D721Med (cell line): ENCODE measurements at regions not wholly inside any gene's neighbourhood (a gene's known extent, or its start where the extent isn't known, plus 50 kb on each side); places are given as distances from the start of the nearest gene placed in this dataset.

Source experiments
- DNase-seq: peaks from one replicate; pipeline ENCODE4 v3.0.0; 2011; ENCODE audit warnings: low spot score; ENCODE audit not compliant: insufficient read length
- FAIRE-seq: peaks from 2 replicates; lab custom pipeline; 2011; peaks lifted over from hg19 to GRCh38; lab: Jason Lieb, UNC
- TF ChIP-seq, protein P1 (sequence below): IDR thresholded peaks from 2 replicates; pipeline ENCODE4 v1.5.1; 2012; ENCODE audit warnings: mild to moderate bottlenecking, control low read depth; ENCODE audit not compliant: insufficient read depth; ENCODE audit errors: missing control alignments

DNA sequence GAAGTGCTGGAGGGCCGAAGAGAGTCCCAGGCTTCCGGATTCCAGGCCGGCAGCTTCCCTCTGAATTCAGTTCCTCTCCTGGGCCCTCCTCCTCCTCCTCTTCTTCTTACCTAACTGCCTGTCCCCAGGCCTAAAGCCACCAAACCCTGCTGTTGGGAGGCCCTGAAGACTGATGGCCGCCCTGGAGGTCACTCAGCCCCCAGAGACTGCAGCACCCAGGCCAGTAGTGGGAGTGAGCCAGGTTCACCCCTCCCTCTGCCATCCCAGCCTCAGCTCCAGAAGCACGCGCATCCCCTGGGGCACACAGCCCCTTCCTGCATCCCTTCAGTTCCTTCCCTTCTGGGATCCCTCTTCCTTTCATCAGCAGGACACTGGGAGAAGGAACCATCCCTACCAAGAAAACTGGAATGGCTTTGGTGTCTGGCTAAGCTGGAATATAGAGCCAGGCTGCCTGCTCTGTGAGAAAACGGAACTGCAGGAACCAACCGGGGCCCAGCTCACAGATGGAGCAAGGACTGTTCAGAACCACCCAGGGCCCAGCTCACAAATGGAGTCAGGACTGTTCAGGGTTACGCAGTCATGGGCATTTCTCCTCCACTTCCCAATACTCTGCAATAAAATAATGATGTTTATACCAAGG is 127.4 kb downstream of the NDUFA10 start:
- TF ChIP-seq, protein P1, sequence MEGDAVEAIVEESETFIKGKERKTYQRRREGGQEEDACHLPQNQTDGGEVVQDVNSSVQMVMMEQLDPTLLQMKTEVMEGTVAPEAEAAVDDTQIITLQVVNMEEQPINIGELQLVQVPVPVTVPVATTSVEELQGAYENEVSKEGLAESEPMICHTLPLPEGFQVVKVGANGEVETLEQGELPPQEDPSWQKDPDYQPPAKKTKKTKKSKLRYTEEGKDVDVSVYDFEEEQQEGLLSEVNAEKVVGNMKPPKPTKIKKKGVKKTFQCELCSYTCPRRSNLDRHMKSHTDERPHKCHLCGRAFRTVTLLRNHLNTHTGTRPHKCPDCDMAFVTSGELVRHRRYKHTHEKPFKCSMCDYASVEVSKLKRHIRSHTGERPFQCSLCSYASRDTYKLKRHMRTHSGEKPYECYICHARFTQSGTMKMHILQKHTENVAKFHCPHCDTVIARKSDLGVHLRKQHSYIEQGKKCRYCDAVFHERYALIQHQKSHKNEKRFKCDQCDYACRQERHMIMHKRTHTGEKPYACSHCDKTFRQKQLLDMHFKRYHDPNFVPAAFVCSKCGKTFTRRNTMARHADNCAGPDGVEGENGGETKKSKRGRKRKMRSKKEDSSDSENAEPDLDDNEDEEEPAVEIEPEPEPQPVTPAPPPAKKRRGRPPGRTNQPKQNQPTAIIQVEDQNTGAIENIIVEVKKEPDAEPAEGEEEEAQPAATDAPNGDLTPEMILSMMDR, result no peak
- FAIRE-seq, result no peak
- no peak for DNase-seq

DNA sequence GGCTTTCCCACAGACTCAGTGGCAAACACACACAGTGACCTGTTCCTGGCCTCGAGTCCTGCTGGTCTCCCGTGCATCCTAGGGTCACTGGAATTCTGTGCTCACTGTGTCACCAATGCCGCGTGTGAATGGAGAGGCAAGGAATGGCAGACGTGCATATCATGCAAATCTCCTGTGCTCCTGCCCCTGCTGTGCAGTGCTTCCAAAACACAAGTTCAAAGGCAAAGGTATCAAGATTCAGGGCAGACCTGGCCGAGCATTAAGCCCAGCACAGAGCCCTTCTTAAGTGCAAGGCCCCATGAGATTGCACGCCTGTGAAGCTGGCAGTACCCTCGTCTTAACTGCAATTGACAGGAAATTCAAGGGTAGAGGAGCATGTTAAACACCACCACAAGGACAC is 129.1 kb downstream of the NDUFA10 start:
- TF ChIP-seq, protein P1, result no peak
- no peak for FAIRE-seq
- DNase-seq, result no peak

DNA sequence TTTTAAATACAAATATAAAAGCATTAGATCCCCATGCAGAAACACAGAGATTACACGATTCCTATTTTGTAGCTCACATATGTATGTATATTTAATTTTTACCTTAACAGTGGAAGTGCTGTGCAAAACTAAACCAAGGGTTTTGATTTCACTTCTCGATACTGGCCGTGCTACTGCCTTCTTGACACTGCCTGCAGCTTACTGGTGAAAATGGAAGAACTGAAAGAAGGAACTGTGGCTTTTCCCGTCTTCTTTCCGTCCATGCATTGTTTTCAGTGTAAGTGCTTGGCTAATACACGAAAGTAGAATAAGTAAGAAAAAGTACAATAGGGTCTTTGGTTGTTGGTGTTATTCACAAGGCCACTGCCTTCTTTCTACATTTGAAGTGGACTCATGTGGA is 129.5 kb downstream of the NDUFA10 start:
- TF ChIP-seq, protein P1, result no peak
- FAIRE-seq (no peak), DNase-seq (no peak)

DNA sequence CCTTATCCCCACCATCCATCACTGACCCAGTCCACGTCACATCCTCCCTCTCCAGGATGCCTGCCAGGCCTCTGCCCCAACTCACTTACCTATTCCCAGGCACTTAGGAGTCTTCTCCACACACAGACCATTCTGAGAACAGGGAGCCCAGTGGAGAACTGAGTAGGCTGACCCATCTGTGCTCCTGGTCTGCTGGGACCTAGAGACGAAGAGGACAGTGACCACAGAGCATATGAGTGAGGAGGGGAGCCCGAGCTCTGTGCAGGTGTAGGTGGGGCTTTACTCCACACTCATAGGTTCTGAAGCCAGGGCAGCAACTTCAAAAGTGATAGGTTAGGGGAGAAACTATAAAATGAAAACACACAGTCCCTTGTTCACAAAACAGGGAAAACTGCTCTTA is 130.0 kb downstream of the NDUFA10 start:
- FAIRE-seq, result no peak
- TF ChIP-seq, protein P1, result no peak
- DNase-seq, result no peak

DNA sequence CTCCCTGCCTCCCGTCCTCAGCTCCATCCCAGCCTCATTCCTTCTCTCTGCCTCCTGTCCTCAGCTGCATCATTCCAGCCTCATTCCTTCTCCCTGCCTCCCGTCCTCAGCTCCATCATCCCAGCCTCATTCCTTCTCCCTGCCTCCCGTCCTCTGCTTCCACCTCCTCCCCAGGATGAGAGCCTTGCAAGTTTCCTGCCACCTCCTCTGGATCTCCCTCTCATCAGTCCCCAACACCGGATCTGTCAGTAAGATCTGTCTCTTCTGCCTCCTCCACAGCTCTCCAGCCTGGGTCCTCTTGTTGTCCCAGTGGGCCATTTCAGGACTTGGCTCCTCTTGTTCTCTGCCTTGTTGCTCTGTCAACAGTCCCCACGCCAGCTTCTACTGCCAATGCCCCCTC is 130.9 kb downstream of the NDUFA10 start:
- DNase-seq (no peak), FAIRE-seq (no peak)
- TF ChIP-seq, protein P1, result no peak

DNA sequence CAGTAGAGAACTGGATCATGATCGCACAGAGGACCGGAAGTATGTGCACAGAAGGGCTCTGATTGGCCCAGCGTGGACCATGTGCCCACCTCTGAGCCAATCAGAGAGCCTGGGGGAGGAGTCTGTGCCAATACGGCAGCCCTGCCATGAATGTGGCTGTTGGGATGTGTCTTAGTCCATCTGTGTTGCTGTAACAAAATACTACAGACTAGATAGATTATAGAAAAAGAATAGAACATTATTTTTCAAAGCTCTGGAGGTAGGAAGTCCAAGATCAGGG is 132.0 kb downstream of the NDUFA10 start:
- TF ChIP-seq, protein P1, result no peak
- DNase-seq (no peak), FAIRE-seq (no peak)

DNA sequence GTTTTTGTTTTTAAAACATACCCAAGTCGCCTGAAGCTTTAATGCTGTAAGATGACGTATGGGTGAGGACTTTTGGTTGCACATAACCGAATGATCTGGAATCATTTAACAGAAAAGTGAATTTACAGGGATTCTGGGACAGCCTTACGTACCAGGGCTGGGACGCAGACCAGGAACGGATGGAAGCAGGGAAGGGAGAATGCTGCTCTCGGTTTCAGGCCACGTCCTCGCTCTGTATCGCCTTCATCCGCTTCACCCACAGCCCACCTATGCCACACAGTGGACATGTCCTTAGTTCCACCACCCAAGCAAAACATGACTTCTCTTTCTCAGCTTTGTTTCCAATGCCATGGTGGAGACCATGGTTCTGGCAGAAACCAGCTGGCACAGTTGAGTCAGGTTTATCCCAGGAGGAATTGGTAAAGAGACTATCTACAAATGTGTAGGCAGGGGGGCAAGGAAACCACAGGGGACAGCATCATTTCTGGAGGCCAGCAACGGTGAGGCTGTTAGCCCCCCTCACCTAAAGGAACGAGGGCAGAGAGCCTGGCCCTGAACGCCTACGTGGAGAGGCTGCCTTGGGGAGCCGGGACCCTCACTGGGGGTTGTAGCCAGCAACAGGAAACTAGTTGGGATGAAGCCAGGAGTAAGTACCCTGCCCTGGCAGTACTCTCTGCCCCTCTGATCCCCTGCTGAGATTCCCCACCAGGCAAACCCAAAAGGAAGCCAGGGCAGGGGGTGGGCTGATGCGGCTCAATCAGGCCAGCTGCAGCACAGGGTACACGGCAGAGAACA is 132.5 kb downstream of the NDUFA10 start:
- no peak for DNase-seq
- TF ChIP-seq, protein P1, result no peak
- no peak for FAIRE-seq
